ENCODE measurements at regions not wholly inside any gene's neighbourhood (a gene's known extent, or its start where the extent isn't known, plus 50 kb on each side); places are given as distances from the start of the nearest gene placed in this dataset.

DNA sequence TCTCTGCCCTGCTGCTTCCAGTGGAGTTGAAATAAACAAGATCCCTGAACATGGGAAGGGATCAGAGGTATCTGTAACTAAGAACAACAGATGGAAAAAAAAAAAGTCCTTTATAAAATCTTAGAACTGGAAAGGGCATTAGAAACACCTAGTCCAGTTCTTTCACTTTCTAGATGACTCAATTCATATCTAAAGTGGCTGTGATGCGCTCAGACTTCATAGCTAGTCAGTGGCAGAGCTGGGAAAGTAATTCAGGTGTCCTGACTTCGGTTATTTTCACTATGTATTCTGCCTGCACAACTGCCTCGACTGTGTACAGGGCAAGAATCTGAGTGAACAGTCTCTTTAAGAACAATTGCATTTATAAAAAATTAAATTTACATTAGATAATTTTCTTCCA is 151.8 kb upstream of the TMTC4 start:
- Mint-ChIP-seq H3K4me1 (ENCODE audit: low read depth) (no peaks in the 10 kb centered on the region), H3K36me3 (ENCODE audit: low read depth) (no peaks in the 10 kb centered on the region), H3K27ac (no peak overlapping the region), H3K9me3 (peaks cover 4% of the 10 kb centered on the region; the same call in 1 of the 2 replicates), H3K27me3 (ENCODE audit: insufficient read depth) (peaks cover 7% of the 10 kb centered on the region), H3K4me3 (peak overlapping the region; percentile 48)
- DNase-seq = no peak
- TF ChIP-seq CTCF (IDR thresholded peaks at IDR 0.05) = no peak

DNA sequence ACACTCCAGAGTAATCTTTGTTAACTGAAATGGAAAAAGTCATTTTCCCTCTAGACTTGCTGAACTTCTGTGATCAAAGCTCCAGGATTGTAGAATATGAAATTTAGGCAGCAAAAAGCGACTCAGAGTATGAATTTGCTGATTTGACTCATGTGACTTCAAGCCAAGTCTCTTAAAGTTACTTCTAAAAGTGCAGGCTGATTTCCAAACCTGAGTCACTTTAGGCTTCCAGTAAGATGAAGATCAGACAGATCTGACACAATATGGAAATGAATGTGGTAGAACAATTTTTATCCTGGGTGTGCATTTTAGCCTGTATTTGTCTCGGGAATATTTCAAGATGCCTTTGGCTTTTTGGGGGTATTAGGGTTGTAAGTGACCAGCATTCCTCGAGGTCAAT is 151.0 kb upstream of the TMTC4 start:
- DNase-seq = no peak
- no peak overlapping the region for H3K4me3 Mint-ChIP-seq
- H3K36me3 Mint-ChIP-seq (ENCODE audit: low read depth) = no peaks in the 10 kb centered on the region
- H3K27me3 Mint-ChIP-seq (ENCODE audit: insufficient read depth) = peaks cover 7% of the 10 kb centered on the region
- H3K4me1 Mint-ChIP-seq (ENCODE audit: low read depth) = no peaks in the 10 kb centered on the region
- H3K27ac Mint-ChIP-seq = no peak overlapping the region
- H3K9me3 Mint-ChIP-seq = peaks cover 4% of the 10 kb centered on the region; the same call in 1 of the 2 replicates
- TF ChIP-seq CTCF (IDR thresholded peaks at IDR 0.05) = no peak

DNA sequence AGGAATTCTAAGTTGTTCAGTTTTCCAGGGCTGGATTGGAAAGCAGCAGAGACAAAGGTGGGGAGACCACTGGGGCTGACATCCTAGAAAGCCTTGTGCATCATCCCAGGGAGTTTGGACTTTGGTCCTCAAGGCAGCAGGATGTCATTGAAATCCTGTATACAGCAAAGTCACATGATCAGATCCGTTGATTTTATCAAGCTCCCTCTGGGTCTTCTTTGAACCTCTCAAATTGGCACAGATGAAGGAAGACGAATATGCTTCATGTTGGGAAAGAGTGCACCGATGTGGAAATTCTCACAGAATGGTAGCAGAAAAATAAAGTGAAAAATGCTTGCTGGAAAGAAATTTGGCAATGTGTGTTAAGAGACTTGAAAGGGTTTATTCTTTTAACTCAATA is 149.8 kb upstream of the TMTC4 start:
- Mint-ChIP-seq H3K36me3 (ENCODE audit: low read depth) (no peaks in the 10 kb centered on the region), H3K27ac (no peak overlapping the region), H3K27me3 (ENCODE audit: insufficient read depth) (peaks cover 7% of the 10 kb centered on the region; the same call in 1 of the 2 replicates), H3K4me3 (no peak overlapping the region), H3K9me3 (no peaks in the 10 kb centered on the region), H3K4me1 (ENCODE audit: low read depth) (no peaks in the 10 kb centered on the region)
- no peak for DNase-seq
- TF ChIP-seq CTCF (IDR thresholded peaks at IDR 0.05) = no peak

- Mint-ChIP-seq H3K4me3 (no peak overlapping the region), H3K27ac (no peak overlapping the region), H3K9me3 (no peaks in the 10 kb centered on the region), H3K27me3 (ENCODE audit: insufficient read depth) (peaks cover 11% of the 10 kb centered on the region), H3K4me1 (ENCODE audit: low read depth) (no peaks in the 10 kb centered on the region), H3K36me3 (ENCODE audit: low read depth) (no peaks in the 10 kb centered on the region)
- no peak for DNase-seq
- no peak for TF ChIP-seq CTCF (IDR thresholded peaks at IDR 0.05)
Observed at GRCh38 chr13:100823448-100823847, 148.9 kb upstream of the TMTC4 start.

GRCh38 chr13:100822871-100823443 is 148.4 kb upstream of the TMTC4 start:
- Mint-ChIP-seq H3K9me3 (no peaks in the 10 kb centered on the region), H3K27me3 (ENCODE audit: insufficient read depth) (peaks cover 11% of the 10 kb centered on the region), H3K27ac (no peak overlapping the region), H3K4me3 (no peak overlapping the region), H3K4me1 (ENCODE audit: low read depth) (no peaks in the 10 kb centered on the region), H3K36me3 (ENCODE audit: low read depth) (no peaks in the 10 kb centered on the region)
- no peak for DNase-seq
- no peak for TF ChIP-seq CTCF (IDR thresholded peaks at IDR 0.05)

GRCh38 chr13:100818711-100819110 is 144.1 kb upstream of the TMTC4 start:
- no peak for DNase-seq
- Mint-ChIP-seq H3K4me3 (no peak overlapping the region), H3K27me3 (ENCODE audit: insufficient read depth) (peaks cover 4% of the 10 kb centered on the region), H3K9me3 (no peaks in the 10 kb centered on the region; the same call in 1 of the 2 replicates), H3K36me3 (ENCODE audit: low read depth) (no peaks in the 10 kb centered on the region), H3K4me1 (ENCODE audit: low read depth) (no peaks in the 10 kb centered on the region), H3K27ac (no peak overlapping the region)
- TF ChIP-seq CTCF (IDR thresholded peaks at IDR 0.05) = no peak
